EH (cell line): ENCODE measurements at regions not wholly inside any gene's neighbourhood (a gene's known extent, or its start where the extent isn't known, plus 50 kb on each side); places are given as distances from the start of the nearest gene placed in this dataset.
A peak's percentile ranks its signal among the peaks of the same experiment; 100 is the strongest.

Experiments used
- DNase-seq: peaks from one replicate; pipeline ENCODE4 v3.0.0-alpha.2; 2015; ENCODE audit warnings: low read depth

DNA sequence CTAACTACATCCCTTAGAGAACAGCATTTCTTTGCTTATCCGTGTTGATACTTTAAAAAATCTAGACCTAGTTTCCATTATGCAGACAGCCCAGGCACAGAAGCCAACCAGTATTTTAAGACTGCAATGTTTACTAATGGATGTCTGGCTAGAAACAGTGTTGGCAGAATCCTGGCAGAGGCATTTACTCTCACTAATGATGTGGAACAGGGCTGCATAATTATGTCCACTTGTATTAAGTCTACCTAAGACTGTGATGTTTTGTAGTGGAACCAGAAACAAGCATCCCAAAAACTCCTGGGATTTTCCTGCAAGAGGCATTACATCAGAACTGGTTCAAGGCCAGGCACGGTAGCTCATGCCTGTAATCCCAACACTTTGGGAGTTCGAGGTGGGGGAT, 50.2 kb upstream of the PICALM start:
- peak; percentile 43 for DNase-seq
